Transverse colon (tissue), 4 donors: ENCODE measurements at regions not wholly inside any gene's neighbourhood (a gene's known extent, or its start where the extent isn't known, plus 50 kb on each side); places are given as distances from the start of the nearest gene placed in this dataset.

Source experiments
- DNase-seq: peaks from one replicate; pipeline ENCODE4 v3.0.0-alpha.2; 2019
- H3K27ac ChIP-seq, 4 donors: fragments of 200-600 bp; sonication (generic); 2 replicates each; pipeline ENCODE4 v1.5.1; 2016 to 2018; ENCODE audit warnings: inconsistent platforms in 4 of 4
- H3K27me3 ChIP-seq: fragments of 200-600 bp; sonication (generic); 2 replicates; pipeline ENCODE4 v1.5.1; 2017; ENCODE audit warnings: inconsistent platforms
- H3K36me3 ChIP-seq, 4 donors: fragments of 200-600 bp; sonication (generic); 2 replicates each; pipeline ENCODE4 v1.5.1; 2017 to 2019; ENCODE audit warnings: inconsistent platforms in 4 of 4
- H3K4me1 ChIP-seq, 4 donors: fragments of 200-600 bp; sonication (generic); 2 replicates each; pipeline ENCODE4 v1.5.1; 2017 to 2020; ENCODE audit warnings: inconsistent platforms in 4 of 4
- H3K4me3 ChIP-seq, 4 donors: fragments of 200-600 bp; sonication (generic); 1 replicate in 1 of 4; 2 replicates in 3 of 4; pipeline versions ENCODE4 v1.5.1 to v1.6.1; 2017 to 2019; ENCODE audit warnings: inconsistent platforms in 4 of 4
- H3K9me3 ChIP-seq, 2 donors: fragments of 200-600 bp; sonication (generic); 2 replicates each; pipeline ENCODE4 v1.5.1; 2017 to 2019; ENCODE audit warnings: inconsistent platforms in 2 of 2
- CTCF ChIP-seq, 5 experiments: fragments of 200-600 bp in 3 of 5; fragments of 450-650 bp in 2 of 5; sonication (generic) in 3 of 5; IDR thresholded peaks; 1 replicate in 2 of 5; 2 replicates in 3 of 5; pipeline ENCODE4 v1.5.1; 2016 to 2017; ENCODE audit warnings: antibody characterized with exemption in 5 of 5, inconsistent platforms in 3 of 5, mild to moderate bottlenecking in 2 of 5, moderate library complexity in 1 of 5
- EP300 ChIP-seq: sonication (generic); formaldehyde crosslinking; IDR thresholded peaks from one replicate; pipeline ENCODE4 v1.6.1; 2017; ENCODE audit warnings: antibody characterized with exemption, low read depth
- POLR2A ChIP-seq: fragments of 450-650 bp; IDR thresholded peaks from one replicate; pipeline ENCODE4 v1.6.1; 2016; ENCODE audit warnings: antibody characterized with exemption, mild to moderate bottlenecking, moderate library complexity
- POLR2AphosphoS5 ChIP-seq, 3 donors: sonication (generic); formaldehyde crosslinking; IDR thresholded peaks; one replicate each; pipeline ENCODE4 v1.6.1; 2016; ENCODE audit warnings: antibody characterized with exemption in 3 of 3
- whole genome bisulfite sequencing, 2 donors: methylation state at CpG; one replicate each; pipeline ENCODE4 v1.1.5; 2018; ENCODE audit warnings: low coverage in 1 of 2; 5-methylcytosine and 5-hydroxymethylcytosine counted together
- in situ Hi-C, 4 donors: fragments of 200-750 bp; cut with MboI; loops; one replicate each; pipeline versions ENCODE4 v1.15.0 to v1.15.1; 2017; ENCODE audit warnings: low sequenced_read_pairs in 3 of 4, low pct_ligation_motif_present in 1 of 4, low pct_unique_long_range_greater_than_20kb in 1 of 4
- intact Hi-C: fragments of 100-400 bp; cut with DNase I; formaldehyde crosslinking; loops from one replicate; pipeline ENCODE4 v1.15.1; 2023; ENCODE audit warnings: low total_unique reads

GRCh38 chr5:73325546-73325945 lies 123.0 kb downstream of the FOXD1 start:
- no peaks in the 10 kb centered on the region for H3K36me3 ChIP-seq
- in situ Hi-C loops = no loop called here
- WGBS, 2 donors = 88 to 95% methylated on average over 1 to 3 of the region's 3 CpGs
- peaks cover 0 to 4% of the 10 kb centered on the region in 2 donors for H3K9me3 ChIP-seq
- no peaks in the 10 kb centered on the region for H3K4me1 ChIP-seq
- intact Hi-C loops = no loop called here
- no peak overlapping the region for H3K27ac ChIP-seq
- H3K4me3 ChIP-seq = no peak overlapping the region
- H3K27me3 ChIP-seq = peaks cover 50% of the 10 kb centered on the region
- no peak for TF ChIP-seq POLR2A
- TF ChIP-seq POLR2AphosphoS5 (IDR thresholded peaks at IDR 0.05) = no peak
- TF ChIP-seq EP300 = no peak
- TF ChIP-seq CTCF (IDR thresholded peaks at IDR 0.05) = no peak
- DNase-seq = no peak

- Histone ChIP-seq H3K27me3 (peaks cover 62% of the 10 kb centered on the region), H3K4me1 (no peaks in the 10 kb centered on the region), H3K9me3 (no peaks in the 10 kb centered on the region), H3K4me3 (no peak overlapping the region), H3K36me3 (no peaks in the 10 kb centered on the region), H3K27ac (no peak overlapping the region)
- no peak for TF ChIP-seq POLR2AphosphoS5 (IDR thresholded peaks at IDR 0.05)
- no peak for TF ChIP-seq CTCF (IDR thresholded peaks at IDR 0.05)
- no peak for TF ChIP-seq POLR2A
- TF ChIP-seq EP300 = no peak
- WGBS, 2 donors = 68 to 72% methylated on average over 5 of the region's 5 CpGs
- DNase-seq = no peak
- in situ Hi-C loops (loop anchor here in 1 of 4 donors (25.0 kb wide), 1 partner anchor 114 kb away; the partner anchor contains the start of gene FOXD1), intact Hi-C loops (no loop called here)
Observed at GRCh38 chr5:73323466-73323865, 125.1 kb downstream of the FOXD1 start.

GRCh38 chr5:73322437-73323076 lies 126.0 kb downstream of the FOXD1 start:
- no peaks in the 10 kb centered on the region for H3K9me3 ChIP-seq
- no peak for DNase-seq
- H3K36me3 ChIP-seq = no peaks in the 10 kb centered on the region
- H3K4me1 ChIP-seq = no peaks in the 10 kb centered on the region
- in situ Hi-C loops (loop anchor here in 1 of 4 donors (25.0 kb wide), 1 partner anchor 115 kb away; the partner anchor contains the start of gene FOXD1), intact Hi-C loops (no loop called here)
- peaks cover 69% of the 10 kb centered on the region for H3K27me3 ChIP-seq
- TF ChIP-seq POLR2A (no peak), POLR2AphosphoS5 (IDR thresholded peaks at IDR 0.05) (no peak), EP300 (no peak), CTCF (IDR thresholded peaks at IDR 0.05) (no peak)
- 80% methylated on average over 7 to 9 of the region's 9 CpGs for WGBS, 2 donors
- no peak overlapping the region for H3K27ac ChIP-seq
- no peak overlapping the region for H3K4me3 ChIP-seq

GRCh38 chr5:73321757-73322436 lies 126.7 kb downstream of the FOXD1 start:
- DNase-seq = no peak
- no peaks in the 10 kb centered on the region for H3K9me3 ChIP-seq
- H3K4me1 ChIP-seq = no peaks in the 10 kb centered on the region
- TF ChIP-seq POLR2A (no peak), CTCF (IDR thresholded peaks at IDR 0.05) (no peak), POLR2AphosphoS5 (IDR thresholded peaks at IDR 0.05) (no peak), EP300 (no peak)
- peaks cover 74% of the 10 kb centered on the region for H3K27me3 ChIP-seq
- no peaks in the 10 kb centered on the region for H3K36me3 ChIP-seq
- no peak overlapping the region for H3K27ac ChIP-seq
- in situ Hi-C loops (loop anchor here in 1 of 4 donors (25.0 kb wide), 1 partner anchor 115 kb away; the partner anchor contains the start of gene FOXD1), intact Hi-C loops (no loop called here)
- no peak overlapping the region for H3K4me3 ChIP-seq
- 68 to 74% methylated on average over 3 to 5 of the region's 5 CpGs for WGBS, 2 donors
